Small intestine (tissue), 7 donors: ENCODE measurements at regions not wholly inside any gene's neighbourhood (a gene's known extent, or its start where the extent isn't known, plus 50 kb on each side); places are given as distances from the start of the nearest gene placed in this dataset.
A peak's percentile ranks its signal among the peaks of the same experiment; 100 is the strongest.

Source experiments
- DNase-seq, 2 donors: peaks; one replicate each; pipeline versions ENCODE4 v3.0.0 to v3.0.0-alpha.2; 2013
- FAIRE-seq: peaks from 2 replicates; lab custom pipeline; 2012; peaks lifted over from hg19 to GRCh38; lab: Jason Lieb, UNC
- H3K27ac ChIP-seq, 3 donors: one replicate each; pipeline ENCODE4 v1.5.1; 2013; ENCODE audit warnings: low read length in 2 of 3, mild to moderate bottlenecking in 2 of 3, control low read depth in 1 of 3, inconsistent platforms in 1 of 3, low read depth in 1 of 3, moderate library complexity in 1 of 3
- H3K27me3 ChIP-seq, 3 donors: one replicate each; pipeline ENCODE4 v1.6.1; 2013; ENCODE audit warnings: low read length in 3 of 3, inconsistent platforms in 1 of 3; ENCODE audit not compliant: control insufficient read depth in 3 of 3, insufficient read depth in 3 of 3
- H3K36me3 ChIP-seq, 3 donors: one replicate each; pipeline ENCODE4 v1.6.1; 2013; ENCODE audit warnings: low read length in 3 of 3, inconsistent platforms in 1 of 3, low read depth in 1 of 3, mild to moderate bottlenecking in 1 of 3, moderate library complexity in 1 of 3; ENCODE audit not compliant: control insufficient read depth in 3 of 3, insufficient read depth in 2 of 3
- H3K4me1 ChIP-seq, 3 donors: one replicate each; pipeline ENCODE4 v1.6.1; 2013; ENCODE audit warnings: low read length in 2 of 3, inconsistent platforms in 1 of 3, low read depth in 1 of 3, mild to moderate bottlenecking in 1 of 3, moderate library complexity in 1 of 3; ENCODE audit not compliant: control insufficient read depth in 3 of 3, insufficient read depth in 2 of 3
- H3K4me3 ChIP-seq, 3 donors: one replicate each; pipeline ENCODE4 v1.5.1; 2013; ENCODE audit warnings: low read length in 3 of 3, control low read depth in 1 of 3, inconsistent platforms in 1 of 3, low read depth in 1 of 3, mild to moderate bottlenecking in 1 of 3, moderate library complexity in 1 of 3
- H3K9me3 ChIP-seq, 2 donors: one replicate each; pipeline ENCODE4 v1.6.1; 2013; ENCODE audit warnings: low read depth in 1 of 2, low read length in 1 of 2; ENCODE audit not compliant: control insufficient read depth in 2 of 2, insufficient read depth in 1 of 2
- WGBS, 3 donors: extraction: QIAGEN DNeasy Blood & Tissue Kit; methylation state at CpG; one replicate each; pipeline ENCODE4 v1.1.7; 2013; 5-methylcytosine and 5-hydroxymethylcytosine counted together
- donor health status: healthy with polysubstance abuse.
- donor health status: control.
- donor health status: control.
- donor health status: Bipolar disorder and iron deficiency.
- donor health status: healthy.

GRCh38 chrX:39440799-39441284 lies 639.6 kb downstream of the MID1IP1 start:
- Histone ChIP-seq H3K4me1 (peaks cover 0 to 23% (median 0%) of the 10 kb centered on the region in 3 donors), H3K36me3 (no peaks in the 10 kb centered on the region), H3K9me3 (peaks cover 0 to 8% of the 10 kb centered on the region in 2 donors), H3K4me3 (no peak overlapping the region), H3K27me3 (no peaks in the 10 kb centered on the region), H3K27ac (peak overlapping the region in 1 of 3 donors; percentile 76)
- FAIRE-seq (no peak), DNase-seq (no peak)

- H3K27me3 ChIP-seq: no peaks in the 10 kb centered on the region
- no peak overlapping the region for H3K4me3 ChIP-seq
- WGBS, 3 donors: 74 to 88% (median 78%) methylated on average over 1 of the region's 1 CpG
- no peak overlapping the region for H3K27ac ChIP-seq
- peaks cover 0 to 23% (median 0%) of the 10 kb centered on the region in 3 donors for H3K4me1 ChIP-seq
- no peak for FAIRE-seq
- no peaks in the 10 kb centered on the region for H3K36me3 ChIP-seq
- peaks cover 0 to 6% of the 10 kb centered on the region in 2 donors for H3K9me3 ChIP-seq
- DNase-seq: no peak
These were observed 641.1 kb downstream of the MID1IP1 start for GRCh38 chrX:39442332-39442731.

DNA sequence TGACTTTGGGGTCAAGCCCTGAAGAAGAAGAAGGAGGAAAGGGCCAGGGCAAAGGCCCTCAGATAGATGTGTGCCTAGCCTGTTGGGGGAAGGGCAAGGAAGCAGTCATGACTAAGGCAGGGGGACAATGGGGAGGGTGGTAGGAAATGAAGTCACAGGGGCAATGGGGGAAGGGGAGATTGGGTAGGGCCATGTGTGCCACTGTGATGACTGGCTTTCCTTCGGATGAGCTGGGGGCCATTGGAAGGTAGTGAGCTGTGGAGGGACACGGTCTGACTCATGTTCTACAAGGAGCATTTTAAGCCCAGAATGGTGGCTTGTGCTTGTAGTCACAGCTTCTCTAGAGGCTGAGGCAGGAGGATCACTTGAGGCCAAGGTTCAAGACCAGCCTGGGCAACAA lies 642.0 kb downstream of the MID1IP1 start:
- no peak overlapping the region for H3K4me3 ChIP-seq
- no peak for FAIRE-seq
- peaks cover 0 to 2% of the 10 kb centered on the region in 2 donors for H3K9me3 ChIP-seq
- no peaks in the 10 kb centered on the region for H3K27me3 ChIP-seq
- H3K4me1 ChIP-seq: peaks cover 0 to 21% (median 0%) of the 10 kb centered on the region in 3 donors
- H3K36me3 ChIP-seq: no peaks in the 10 kb centered on the region
- no peak for DNase-seq
- no peak overlapping the region for H3K27ac ChIP-seq
- 90 to 95% (median 93%) methylated on average over 2 of the region's 2 CpGs for WGBS, 3 donors

GRCh38 chrX:39445336-39445735 lies 644.1 kb downstream of the MID1IP1 start:
- H3K9me3 ChIP-seq: peaks cover 0 to 2% of the 10 kb centered on the region in 2 donors
- 59 to 82% (median 60%) methylated on average over 4 of the region's 4 CpGs for WGBS, 3 donors
- no peak overlapping the region for H3K4me3 ChIP-seq
- H3K27me3 ChIP-seq: no peaks in the 10 kb centered on the region
- no peaks in the 10 kb centered on the region for H3K36me3 ChIP-seq
- DNase-seq (peak in 1 of 2 donors; percentile 29), FAIRE-seq (no peak)
- H3K27ac ChIP-seq: no peak overlapping the region
- H3K4me1 ChIP-seq: peaks cover 0 to 6% (median 0%) of the 10 kb centered on the region in 3 donors

GRCh38 chrX:39449352-39449751 lies 648.1 kb downstream of the MID1IP1 start:
- WGBS, 3 donors: 57 to 89% (median 77%) methylated on average over 2 of the region's 2 CpGs
- no peak for FAIRE-seq

GRCh38 chrX:39450234-39450977 lies 647.4 kb downstream of the BCOR start:
- H3K27me3 ChIP-seq: no peaks in the 10 kb centered on the region
- H3K27ac ChIP-seq: no peak overlapping the region
- no peaks in the 10 kb centered on the region for H3K36me3 ChIP-seq
- 20 to 31% (median 25%) methylated on average over 10 to 11 of the region's 11 CpGs for WGBS, 3 donors
- FAIRE-seq (no peak), DNase-seq (peak in 1 of 2 donors; percentile 43)
- H3K4me3 ChIP-seq: no peak overlapping the region
- H3K9me3 ChIP-seq: no peaks in the 10 kb centered on the region
- peaks cover 0 to 14% (median 2%) of the 10 kb centered on the region in 3 donors for H3K4me1 ChIP-seq

More at GRCh38 chrX:39449352-39449751, 648.1 kb downstream of the MID1IP1 start:
- Histone ChIP-seq H3K27me3 (no peaks in the 10 kb centered on the region), H3K36me3 (no peaks in the 10 kb centered on the region), H3K27ac (no peak overlapping the region), H3K4me1 (peaks cover 0 to 14% (median 2%) of the 10 kb centered on the region in 3 donors), H3K4me3 (no peak overlapping the region), H3K9me3 (no peaks in the 10 kb centered on the region)
- no peak for DNase-seq

GRCh38 chrX:39451046-39451445 lies 646.7 kb downstream of the BCOR start:
- peaks cover 0 to 14% (median 2%) of the 10 kb centered on the region in 3 donors for H3K4me1 ChIP-seq
- no peaks in the 10 kb centered on the region for H3K27me3 ChIP-seq
- DNase-seq: no peak
- no peaks in the 10 kb centered on the region for H3K9me3 ChIP-seq
- FAIRE-seq: no peak
- no peak overlapping the region for H3K4me3 ChIP-seq
- WGBS, 3 donors: 65 to 73% (median 66%) methylated on average over 7 of the region's 7 CpGs
- H3K36me3 ChIP-seq: no peaks in the 10 kb centered on the region
- H3K27ac ChIP-seq: no peak overlapping the region

- DNase-seq (no peak), FAIRE-seq (no peak)
- Histone ChIP-seq H3K9me3 (no peaks in the 10 kb centered on the region), H3K27ac (no peak overlapping the region), H3K27me3 (no peaks in the 10 kb centered on the region), H3K36me3 (no peaks in the 10 kb centered on the region), H3K4me3 (no peak overlapping the region), H3K4me1 (peaks cover 0 to 14% (median 2%) of the 10 kb centered on the region in 3 donors)
- 70 to 74% (median 71%) methylated on average over 4 of the region's 4 CpGs for WGBS, 3 donors
These were observed 645.4 kb downstream of the BCOR start for GRCh38 chrX:39452401-39452800.
